GM19438 (cell line): ENCODE measurements at regions not wholly inside any gene's neighbourhood (a gene's known extent, or its start where the extent isn't known, plus 50 kb on each side); places are given as distances from the start of the nearest gene placed in this dataset.
A peak's percentile ranks its signal among the peaks of the same experiment; 100 is the strongest.

ENCODE experiments used
- ATAC-seq: cut with Tn5 transposase; IDR thresholded peaks from one replicate; pipeline ENCODE4 v1.9.1; 2021; ENCODE audit warnings: low read depth; ENCODE audit not compliant: unreplicated experiment

- ATAC-seq, result no peak
Measured at GRCh38 chr3:152516216-152516615, 247.5 kb downstream of the MBNL1 start.

- no peak for ATAC-seq
Measured at GRCh38 chr3:152517502-152517901, 248.8 kb downstream of the MBNL1 start.

GRCh38 chr3:152518346-152518745 lies 249.6 kb downstream of the MBNL1 start:
- ATAC-seq, result no peak

GRCh38 chr3:152519376-152519775 lies 250.6 kb downstream of the MBNL1 start:
- ATAC-seq, result no peak

- no peak for ATAC-seq
Measured at GRCh38 chr3:152522036-152522435, 253.3 kb downstream of the MBNL1 start.

- no peak for ATAC-seq
Measured at GRCh38 chr3:152524198-152525140, 255.7 kb downstream of the MBNL1 start.

GRCh38 chr3:152531717-152532116 lies 263.0 kb downstream of the MBNL1 start:
- ATAC-seq, result no peak

GRCh38 chr3:152538518-152538917 lies 269.8 kb downstream of the MBNL1 start:
- ATAC-seq, result no peak

- ATAC-seq, result no peak
Measured at GRCh38 chr3:152539191-152539764, 270.5 kb downstream of the MBNL1 start.

- ATAC-seq, result no peak
Measured at GRCh38 chr3:152540120-152540519, 271.4 kb downstream of the MBNL1 start.

GRCh38 chr3:152547153-152547552 lies 278.4 kb downstream of the MBNL1 start:
- no peak for ATAC-seq

- no peak for ATAC-seq
Measured at GRCh38 chr3:152549263-152549662, 280.5 kb downstream of the MBNL1 start.

- no peak for ATAC-seq
Measured at GRCh38 chr3:152550284-152550683, 281.6 kb downstream of the MBNL1 start.

GRCh38 chr3:152554980-152555379 lies 280.0 kb upstream of the P2RY1 start:
- no peak for ATAC-seq

- ATAC-seq, result no peak
Measured at GRCh38 chr3:152555666-152556291, 279.2 kb upstream of the P2RY1 start.

GRCh38 chr3:152556731-152557254 lies 278.1 kb upstream of the P2RY1 start:
- peak; percentile 67 for ATAC-seq

- peak; percentile 64 for ATAC-seq
Measured at GRCh38 chr3:152557302-152557999, 277.5 kb upstream of the P2RY1 start.

GRCh38 chr3:152558386-152558785 lies 276.5 kb upstream of the P2RY1 start:
- no peak for ATAC-seq

GRCh38 chr3:152559246-152559645 lies 275.7 kb upstream of the P2RY1 start:
- ATAC-seq, result no peak

GRCh38 chr3:152564459-152564858 lies 270.5 kb upstream of the P2RY1 start:
- no peak for ATAC-seq
